ENCODE measurements at regions not wholly inside any gene's neighbourhood (a gene's known extent, or its start where the extent isn't known, plus 50 kb on each side); places are given as distances from the start of the nearest gene placed in this dataset.

DNA sequence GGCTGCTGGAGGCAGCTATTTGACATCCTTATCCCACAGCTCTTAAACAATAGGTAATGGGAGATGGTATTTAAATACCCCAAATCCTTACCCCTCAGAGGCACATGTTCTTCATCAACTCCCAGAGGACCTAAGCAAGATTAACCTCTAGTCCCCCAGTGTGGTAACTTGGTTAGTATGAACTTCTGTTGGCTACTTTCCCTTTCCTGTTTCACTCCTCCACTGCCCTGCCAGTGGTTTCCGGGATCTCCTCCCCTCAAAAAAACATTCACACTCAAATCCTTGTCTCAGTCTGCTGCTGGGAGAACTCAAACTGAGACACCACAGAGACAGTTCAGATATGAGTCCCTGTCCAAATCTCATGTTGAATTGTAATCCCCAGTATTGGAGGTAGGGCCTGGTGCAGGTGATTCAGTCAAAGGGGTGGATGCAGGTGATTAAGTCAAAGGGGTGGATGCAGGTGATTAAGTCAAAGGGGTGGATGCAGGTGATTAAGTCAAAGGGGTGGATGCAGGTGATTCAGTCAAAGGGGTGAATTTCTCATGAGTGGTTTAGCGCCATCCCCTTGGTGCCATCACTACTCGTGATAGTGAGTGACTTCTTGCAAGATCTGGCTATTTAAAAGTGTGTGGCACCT, 335.0 kb upstream of the CTNNB1 start:
- TF ChIP-seq, protein P1, sequence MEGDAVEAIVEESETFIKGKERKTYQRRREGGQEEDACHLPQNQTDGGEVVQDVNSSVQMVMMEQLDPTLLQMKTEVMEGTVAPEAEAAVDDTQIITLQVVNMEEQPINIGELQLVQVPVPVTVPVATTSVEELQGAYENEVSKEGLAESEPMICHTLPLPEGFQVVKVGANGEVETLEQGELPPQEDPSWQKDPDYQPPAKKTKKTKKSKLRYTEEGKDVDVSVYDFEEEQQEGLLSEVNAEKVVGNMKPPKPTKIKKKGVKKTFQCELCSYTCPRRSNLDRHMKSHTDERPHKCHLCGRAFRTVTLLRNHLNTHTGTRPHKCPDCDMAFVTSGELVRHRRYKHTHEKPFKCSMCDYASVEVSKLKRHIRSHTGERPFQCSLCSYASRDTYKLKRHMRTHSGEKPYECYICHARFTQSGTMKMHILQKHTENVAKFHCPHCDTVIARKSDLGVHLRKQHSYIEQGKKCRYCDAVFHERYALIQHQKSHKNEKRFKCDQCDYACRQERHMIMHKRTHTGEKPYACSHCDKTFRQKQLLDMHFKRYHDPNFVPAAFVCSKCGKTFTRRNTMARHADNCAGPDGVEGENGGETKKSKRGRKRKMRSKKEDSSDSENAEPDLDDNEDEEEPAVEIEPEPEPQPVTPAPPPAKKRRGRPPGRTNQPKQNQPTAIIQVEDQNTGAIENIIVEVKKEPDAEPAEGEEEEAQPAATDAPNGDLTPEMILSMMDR (IDR thresholded peaks at IDR 0.05; ENCODE audit: insufficient read depth, low read length): no peak
- no peak for TF ChIP-seq POLR2AphosphoS5 (IDR thresholded peaks at IDR 0.05; ENCODE audit: low read depth)
